ENCODE measurements at regions not wholly inside any gene's neighbourhood (a gene's known extent, or its start where the extent isn't known, plus 50 kb on each side); places are given as distances from the start of the nearest gene placed in this dataset.

DNA sequence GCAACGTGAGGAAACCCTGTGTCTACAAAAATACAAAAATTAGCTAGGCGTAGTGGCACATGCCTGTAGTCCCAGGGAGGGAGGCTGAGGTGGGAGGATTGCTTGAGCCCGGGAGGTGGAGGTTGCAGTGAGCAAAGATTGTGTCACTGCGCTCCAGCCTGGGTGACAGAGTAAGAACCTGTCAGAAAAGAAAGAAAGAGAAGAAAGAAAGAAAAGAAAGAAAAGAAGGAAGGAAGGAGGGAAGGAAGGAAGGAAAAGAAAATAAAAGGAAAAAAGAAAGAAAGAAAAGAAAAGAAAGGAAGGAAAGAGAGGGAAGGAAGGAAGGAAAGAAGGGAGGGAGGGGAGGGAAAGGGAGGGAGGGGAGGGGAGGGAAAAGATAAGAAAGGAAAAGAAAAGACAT, 89.9 kb upstream of the HPCAL1 start:
- H3K9ac ChIP-seq (ENCODE audit: low read length) = no peak overlapping the region
- no peaks in the 10 kb centered on the region for H3K36me3 ChIP-seq (replicated peaks; ENCODE audit: low read depth, low read length)
- H4K20me1 ChIP-seq (ENCODE audit: insufficient read depth, low read length) = no peaks in the 10 kb centered on the region
- H3K9me3 ChIP-seq (ENCODE audit: insufficient read depth, low read length) = no peaks in the 10 kb centered on the region
- H3K4me2 ChIP-seq (ENCODE audit: low read length) = no peak overlapping the region
- H2AFZ ChIP-seq (ENCODE audit: low read depth, low read length) = no peak overlapping the region
- H3K4me1 ChIP-seq (ENCODE audit: low read length) = no peaks in the 10 kb centered on the region
- TF ChIP-seq EZH2phosphoT487 (IDR thresholded peaks at IDR 0.05; ENCODE audit: low read depth) (no peak), CTCF (IDR thresholded peaks at IDR 0.05; ENCODE audit: low read depth, low read length) (no peak)
- H3K79me2 ChIP-seq (ENCODE audit: low read length) = no peaks in the 10 kb centered on the region
- H3K4me3 ChIP-seq (ENCODE audit: low read length) = no peak overlapping the region
- H3K27me3 ChIP-seq (ENCODE audit: low read depth, low read length) = 0 out of 2 replicates have a peak, but pooled peaks cover 2% of the 10 kb centered on the region
- H3K27ac ChIP-seq (ENCODE audit: low read length) = no peak overlapping the region

DNA sequence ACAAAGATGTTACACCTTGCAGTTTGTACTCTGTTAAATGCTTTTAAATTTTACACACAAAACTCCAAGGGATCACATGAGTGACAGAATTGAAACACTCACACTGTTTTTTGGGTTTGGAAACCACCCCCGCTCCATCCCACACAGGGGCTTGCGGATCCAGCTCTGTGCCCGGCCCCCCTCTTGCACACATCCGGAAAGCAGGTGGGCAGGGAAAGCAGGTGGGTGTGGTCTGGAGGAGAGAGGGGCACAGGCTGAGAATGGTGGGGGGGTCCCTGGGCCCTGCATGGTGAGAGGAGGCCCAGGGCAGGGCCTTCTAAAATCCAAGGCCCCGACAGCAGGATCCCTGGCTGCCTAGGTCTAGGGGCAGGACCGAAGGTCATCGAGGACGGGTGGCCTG, 88.5 kb upstream of the HPCAL1 start:
- TF ChIP-seq CTCF (IDR thresholded peaks at IDR 0.05; ENCODE audit: low read depth, low read length) (no peak), EZH2phosphoT487 (IDR thresholded peaks at IDR 0.05; ENCODE audit: low read depth) (no peak)
- Histone ChIP-seq H3K4me2 (ENCODE audit: low read length) (no peak overlapping the region), H2AFZ (ENCODE audit: low read depth, low read length) (no peak overlapping the region), H3K79me2 (ENCODE audit: low read length) (no peaks in the 10 kb centered on the region), H3K4me3 (ENCODE audit: low read length) (no peak overlapping the region), H3K4me1 (ENCODE audit: low read length) (no peaks in the 10 kb centered on the region), H3K27me3 (ENCODE audit: low read depth, low read length) (no peaks in the 10 kb centered on the region), H3K27ac (ENCODE audit: low read length) (no peak overlapping the region), H3K9ac (ENCODE audit: low read length) (no peak overlapping the region), H3K36me3 (replicated peaks; ENCODE audit: low read depth, low read length) (no peaks in the 10 kb centered on the region), H3K9me3 (ENCODE audit: insufficient read depth, low read length) (no peaks in the 10 kb centered on the region), H4K20me1 (ENCODE audit: insufficient read depth, low read length) (no peaks in the 10 kb centered on the region)

DNA sequence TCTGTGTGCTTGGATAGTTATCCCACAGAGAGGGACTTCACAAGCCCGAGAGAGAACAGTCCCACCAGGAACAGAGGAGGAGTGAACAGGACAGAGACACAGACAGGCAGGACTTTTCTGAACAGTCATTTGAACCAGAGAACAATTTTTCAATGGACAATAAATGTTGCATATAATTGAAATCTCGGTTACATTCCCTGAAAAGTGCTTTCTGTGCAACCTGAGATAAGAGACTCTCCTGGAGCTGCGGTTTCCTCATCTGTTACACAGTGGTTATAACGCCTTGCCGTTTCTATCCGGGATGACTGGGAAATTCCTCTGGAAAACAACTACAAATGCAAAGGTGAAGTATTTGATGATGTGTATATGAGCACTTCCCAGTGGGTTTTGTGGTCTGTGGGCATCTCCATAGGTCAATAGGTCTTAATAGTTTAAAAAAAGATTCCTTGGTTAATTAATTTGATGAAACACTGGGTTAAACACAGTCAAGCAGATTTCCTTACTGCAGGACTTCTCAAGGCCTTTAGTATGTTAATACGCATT, 87.2 kb upstream of the HPCAL1 start:
- no peak for TF ChIP-seq CTCF (IDR thresholded peaks at IDR 0.05; ENCODE audit: low read depth, low read length)
- no peak for TF ChIP-seq EZH2phosphoT487 (IDR thresholded peaks at IDR 0.05; ENCODE audit: low read depth)
- no peak overlapping the region for H3K27ac ChIP-seq (ENCODE audit: low read length)
- no peak overlapping the region for H3K4me2 ChIP-seq (ENCODE audit: low read length)
- no peaks in the 10 kb centered on the region for H3K9me3 ChIP-seq (ENCODE audit: insufficient read depth, low read length)
- no peaks in the 10 kb centered on the region for H3K79me2 ChIP-seq (ENCODE audit: low read length)
- no peak overlapping the region for H2AFZ ChIP-seq (ENCODE audit: low read depth, low read length)
- H4K20me1 ChIP-seq (ENCODE audit: insufficient read depth, low read length) = no peaks in the 10 kb centered on the region
- H3K4me1 ChIP-seq (ENCODE audit: low read length) = peaks cover 2% of the 10 kb centered on the region; the same call in 1 of the 2 replicates
- H3K27me3 ChIP-seq (ENCODE audit: low read depth, low read length) = no peaks in the 10 kb centered on the region
- no peak overlapping the region for H3K4me3 ChIP-seq (ENCODE audit: low read length)
- no peak overlapping the region for H3K9ac ChIP-seq (ENCODE audit: low read length)
- no peaks in the 10 kb centered on the region for H3K36me3 ChIP-seq (replicated peaks; ENCODE audit: low read depth, low read length)

GRCh38 chr2:10216677-10217488, 85.8 kb upstream of the HPCAL1 start:
- no peaks in the 10 kb centered on the region for H3K9me3 ChIP-seq (ENCODE audit: insufficient read depth, low read length)
- H3K27ac ChIP-seq (ENCODE audit: low read length) = no peak overlapping the region
- no peaks in the 10 kb centered on the region for H3K79me2 ChIP-seq (ENCODE audit: low read length)
- no peak overlapping the region for H3K4me2 ChIP-seq (ENCODE audit: low read length)
- no peak overlapping the region for H2AFZ ChIP-seq (ENCODE audit: low read depth, low read length)
- H4K20me1 ChIP-seq (ENCODE audit: insufficient read depth, low read length) = no peaks in the 10 kb centered on the region
- H3K36me3 ChIP-seq (replicated peaks; ENCODE audit: low read depth, low read length) = no peaks in the 10 kb centered on the region
- no peaks in the 10 kb centered on the region for H3K27me3 ChIP-seq (ENCODE audit: low read depth, low read length)
- no peak overlapping the region for H3K9ac ChIP-seq (ENCODE audit: low read length)
- no peak overlapping the region for H3K4me3 ChIP-seq (ENCODE audit: low read length)
- TF ChIP-seq CTCF (IDR thresholded peaks at IDR 0.05; ENCODE audit: low read depth, low read length) (no peak), EZH2phosphoT487 (IDR thresholded peaks at IDR 0.05; ENCODE audit: low read depth) (no peak)
- peaks cover 15% of the 10 kb centered on the region for H3K4me1 ChIP-seq (ENCODE audit: low read length)

Data from OCI-LY3 (cell line).